ENCODE measurements at regions not wholly inside any gene's neighbourhood (a gene's known extent, or its start where the extent isn't known, plus 50 kb on each side); places are given as distances from the start of the nearest gene placed in this dataset.

DNA sequence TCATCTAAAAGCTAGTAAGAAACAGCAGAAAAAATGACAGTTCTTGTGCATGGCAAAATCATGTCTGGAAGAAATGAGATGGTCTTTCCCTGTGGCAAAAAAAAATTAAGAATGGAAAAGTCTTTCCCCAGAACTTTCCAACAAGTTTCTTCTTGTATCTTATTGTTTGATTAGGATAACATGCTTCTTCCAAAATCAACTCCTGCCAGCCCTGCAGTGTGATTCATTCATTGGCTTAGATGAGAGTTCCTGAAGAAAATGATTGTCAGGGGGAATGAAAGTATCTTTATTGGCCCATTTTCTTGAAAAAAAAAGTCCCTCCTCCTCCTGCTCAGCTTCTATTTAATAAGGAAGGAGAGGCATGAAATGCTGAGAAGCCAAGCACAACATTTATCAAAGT lies 407.7 kb downstream of the ARAP2 start:
- no peak for DNase-seq (ENCODE audit: extremely low spot score, unreplicated experiment)
- Mint-ChIP-seq H3K9me3 (ENCODE audit: unreplicated experiment) (peaks cover 5% of the 10 kb centered on the region), H3K27me3 (ENCODE audit: unreplicated experiment) (no peaks in the 10 kb centered on the region), H3K27ac (ENCODE audit: unreplicated experiment) (no peak overlapping the region), H3K4me3 (ENCODE audit: unreplicated experiment) (no peak overlapping the region), H3K36me3 (ENCODE audit: unreplicated experiment) (no peaks in the 10 kb centered on the region), H3K4me1 (ENCODE audit: unreplicated experiment) (no peaks in the 10 kb centered on the region)
- TF ChIP-seq, protein P1, sequence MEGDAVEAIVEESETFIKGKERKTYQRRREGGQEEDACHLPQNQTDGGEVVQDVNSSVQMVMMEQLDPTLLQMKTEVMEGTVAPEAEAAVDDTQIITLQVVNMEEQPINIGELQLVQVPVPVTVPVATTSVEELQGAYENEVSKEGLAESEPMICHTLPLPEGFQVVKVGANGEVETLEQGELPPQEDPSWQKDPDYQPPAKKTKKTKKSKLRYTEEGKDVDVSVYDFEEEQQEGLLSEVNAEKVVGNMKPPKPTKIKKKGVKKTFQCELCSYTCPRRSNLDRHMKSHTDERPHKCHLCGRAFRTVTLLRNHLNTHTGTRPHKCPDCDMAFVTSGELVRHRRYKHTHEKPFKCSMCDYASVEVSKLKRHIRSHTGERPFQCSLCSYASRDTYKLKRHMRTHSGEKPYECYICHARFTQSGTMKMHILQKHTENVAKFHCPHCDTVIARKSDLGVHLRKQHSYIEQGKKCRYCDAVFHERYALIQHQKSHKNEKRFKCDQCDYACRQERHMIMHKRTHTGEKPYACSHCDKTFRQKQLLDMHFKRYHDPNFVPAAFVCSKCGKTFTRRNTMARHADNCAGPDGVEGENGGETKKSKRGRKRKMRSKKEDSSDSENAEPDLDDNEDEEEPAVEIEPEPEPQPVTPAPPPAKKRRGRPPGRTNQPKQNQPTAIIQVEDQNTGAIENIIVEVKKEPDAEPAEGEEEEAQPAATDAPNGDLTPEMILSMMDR (IDR thresholded peaks at IDR 0.05), result no peak

GRCh38 chr4:35867057-35867456 lies 377.3 kb downstream of the ARAP2 start:
- H3K27me3 Mint-ChIP-seq (ENCODE audit: unreplicated experiment), result no peaks in the 10 kb centered on the region
- no peak for DNase-seq (ENCODE audit: extremely low spot score, unreplicated experiment)
- no peak overlapping the region for H3K4me3 Mint-ChIP-seq (ENCODE audit: unreplicated experiment)
- no peak overlapping the region for H3K27ac Mint-ChIP-seq (ENCODE audit: unreplicated experiment)
- TF ChIP-seq, protein P1 (IDR thresholded peaks at IDR 0.05), result peak; percentile 16
- no peaks in the 10 kb centered on the region for H3K36me3 Mint-ChIP-seq (ENCODE audit: unreplicated experiment)
- H3K4me1 Mint-ChIP-seq (ENCODE audit: unreplicated experiment), result peaks cover 2% of the 10 kb centered on the region
- H3K9me3 Mint-ChIP-seq (ENCODE audit: unreplicated experiment), result no peaks in the 10 kb centered on the region

DNA sequence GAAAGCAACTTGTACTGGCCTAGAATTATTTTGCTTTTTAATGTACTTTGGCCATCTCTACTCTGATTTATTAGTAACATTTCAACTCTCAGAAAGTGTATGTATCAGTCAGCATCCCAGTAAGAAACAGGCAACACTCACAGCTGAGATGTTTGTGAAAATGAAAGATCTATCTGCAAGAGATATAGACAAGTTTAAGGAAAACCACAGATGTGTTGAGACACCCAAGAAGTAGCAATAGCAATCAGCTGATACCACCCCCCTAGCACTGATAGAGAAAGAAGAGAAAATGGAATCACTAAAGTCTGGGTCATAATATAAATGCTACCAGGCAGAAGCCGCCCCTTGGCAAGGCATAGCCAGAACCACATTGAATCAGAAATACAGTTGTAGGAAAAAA lies 372.0 kb downstream of the ARAP2 start:
- no peaks in the 10 kb centered on the region for H3K36me3 Mint-ChIP-seq (ENCODE audit: unreplicated experiment)
- no peak for DNase-seq (ENCODE audit: extremely low spot score, unreplicated experiment)
- no peak overlapping the region for H3K27ac Mint-ChIP-seq (ENCODE audit: unreplicated experiment)
- H3K27me3 Mint-ChIP-seq (ENCODE audit: unreplicated experiment), result peaks cover 4% of the 10 kb centered on the region
- H3K4me1 Mint-ChIP-seq (ENCODE audit: unreplicated experiment), result no peaks in the 10 kb centered on the region
- no peak overlapping the region for H3K4me3 Mint-ChIP-seq (ENCODE audit: unreplicated experiment)
- no peaks in the 10 kb centered on the region for H3K9me3 Mint-ChIP-seq (ENCODE audit: unreplicated experiment)
- TF ChIP-seq, protein P1 (IDR thresholded peaks at IDR 0.05), result no peak

GRCh38 chr4:35879479-35879878 lies 364.8 kb downstream of the ARAP2 start:
- H3K9me3 Mint-ChIP-seq (ENCODE audit: unreplicated experiment), result no peaks in the 10 kb centered on the region
- no peak overlapping the region for H3K4me3 Mint-ChIP-seq (ENCODE audit: unreplicated experiment)
- no peak overlapping the region for H3K27ac Mint-ChIP-seq (ENCODE audit: unreplicated experiment)
- DNase-seq (ENCODE audit: extremely low spot score, unreplicated experiment), result no peak
- H3K4me1 Mint-ChIP-seq (ENCODE audit: unreplicated experiment), result no peaks in the 10 kb centered on the region
- H3K36me3 Mint-ChIP-seq (ENCODE audit: unreplicated experiment), result no peaks in the 10 kb centered on the region
- TF ChIP-seq, protein P1 (IDR thresholded peaks at IDR 0.05), result no peak
- peaks cover 4% of the 10 kb centered on the region for H3K27me3 Mint-ChIP-seq (ENCODE audit: unreplicated experiment)

DNA sequence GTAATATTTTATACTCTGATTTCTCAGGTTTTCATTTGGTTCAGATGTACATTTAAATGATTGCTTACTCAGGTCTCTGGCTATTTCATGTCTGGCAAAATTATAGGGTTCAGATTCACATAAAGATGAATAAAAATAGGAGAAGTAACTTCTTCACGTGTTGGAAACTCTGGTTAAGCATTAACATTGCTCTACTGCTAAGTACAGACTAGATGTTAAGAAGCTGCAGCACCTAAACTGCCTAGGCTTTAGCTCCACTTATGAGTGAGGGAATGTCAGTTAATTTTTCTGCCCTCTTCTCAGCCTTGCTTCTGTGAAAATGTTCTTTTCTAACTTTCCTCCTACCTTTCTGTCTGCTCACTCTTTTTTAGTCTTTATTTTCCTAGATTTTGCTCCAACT lies 361.2 kb downstream of the ARAP2 start:
- H3K27ac Mint-ChIP-seq (ENCODE audit: unreplicated experiment), result no peak overlapping the region
- H3K4me1 Mint-ChIP-seq (ENCODE audit: unreplicated experiment), result no peaks in the 10 kb centered on the region
- no peak overlapping the region for H3K4me3 Mint-ChIP-seq (ENCODE audit: unreplicated experiment)

More for the DNA sequence above, 361.2 kb downstream of the ARAP2 start:
- Mint-ChIP-seq H3K9me3 (ENCODE audit: unreplicated experiment) (peaks cover 4% of the 10 kb centered on the region), H3K36me3 (ENCODE audit: unreplicated experiment) (no peaks in the 10 kb centered on the region), H3K27me3 (ENCODE audit: unreplicated experiment) (no peaks in the 10 kb centered on the region)
- DNase-seq (ENCODE audit: extremely low spot score, unreplicated experiment), result no peak
- TF ChIP-seq, protein P1 (IDR thresholded peaks at IDR 0.05), result no peak
